Neuronal stem cell (in vitro differentiated cells): ENCODE measurements at regions not wholly inside any gene's neighbourhood (a gene's known extent, or its start where the extent isn't known, plus 50 kb on each side); places are given as distances from the start of the nearest gene placed in this dataset.

ENCODE experiments used
- DNase-seq: peaks from one replicate; pipeline ENCODE4 v3.0.0-alpha.2; 2013; ENCODE audit warnings: low spot score
- H2AFZ ChIP-seq: one replicate; pipeline ENCODE4 v1.6.1; 2013; ENCODE audit warnings: mild to moderate bottlenecking, low read length, inconsistent platforms
- H2AK5ac ChIP-seq: 2 replicates; pipeline ENCODE4 v1.6.1; 2013; ENCODE audit warnings: low read depth, mild to moderate bottlenecking, inconsistent platforms, low read length, moderate library complexity, mixed read lengths
- H2BK120ac ChIP-seq: 2 replicates; pipeline ENCODE4 v1.6.1; 2013; ENCODE audit warnings: low read depth, mild to moderate bottlenecking, inconsistent platforms, low read length, moderate library complexity, mixed read lengths
- H2BK12ac ChIP-seq: one replicate; pipeline ENCODE4 v1.6.1; 2013; ENCODE audit warnings: low read length, inconsistent platforms
- H2BK15ac ChIP-seq: 2 replicates; pipeline ENCODE4 v1.6.1; 2013; ENCODE audit warnings: mild to moderate bottlenecking, low read length, inconsistent platforms, mixed read lengths
- H2BK5ac ChIP-seq: one replicate; pipeline ENCODE4 v1.6.1; 2013; ENCODE audit warnings: inconsistent platforms, mild to moderate bottlenecking, low read length, moderate library complexity
- H3K14ac ChIP-seq: one replicate; pipeline ENCODE4 v1.6.1; 2013; ENCODE audit warnings: low read length, inconsistent platforms
- H3K18ac ChIP-seq: 2 replicates; pipeline ENCODE4 v1.6.1; 2013; ENCODE audit warnings: low read length, inconsistent platforms
- H3K23ac ChIP-seq: 2 replicates; pipeline ENCODE4 v1.6.1; 2013; ENCODE audit warnings: low read depth, mild to moderate bottlenecking, mixed read lengths, low read length, inconsistent platforms; ENCODE audit not compliant: poor library complexity
- H3K27ac ChIP-seq: replicated peaks from 3 replicates; pipeline ENCODE4 v1.5.1; 2013; ENCODE audit warnings: low read length, inconsistent platforms
- H3K27me3 ChIP-seq, 3 experiments: 2 replicates each; pipeline ENCODE4 v1.6.1; 2013; ENCODE audit warnings: low read length in 3 of 3, mild to moderate bottlenecking in 2 of 3, inconsistent platforms in 1 of 3, low read depth in 1 of 3, mixed read lengths in 1 of 3, moderate library complexity in 1 of 3; ENCODE audit not compliant: control insufficient read depth in 3 of 3, insufficient read depth in 3 of 3
- H3K36me3 ChIP-seq, 2 donors: replicated peaks in 1 of 2; 2 replicates each; pipeline ENCODE4 v1.6.1; 2013; ENCODE audit warnings: low read length in 2 of 2; ENCODE audit not compliant: control insufficient read depth in 2 of 2, insufficient read depth in 2 of 2
- H3K4ac ChIP-seq: 2 replicates; pipeline ENCODE4 v1.6.1; 2013; ENCODE audit warnings: inconsistent platforms, mild to moderate bottlenecking, low read length, moderate library complexity
- H3K4me1 ChIP-seq, 2 donors: 1 replicate in 1 of 2; 2 replicates in 1 of 2; pipeline ENCODE4 v1.6.1; 2013; ENCODE audit warnings: low read length in 2 of 2, low read depth in 1 of 2; ENCODE audit not compliant: control insufficient read depth in 2 of 2, insufficient read depth in 1 of 2
- H3K4me2 ChIP-seq: one replicate; pipeline ENCODE4 v1.6.1; 2013; ENCODE audit warnings: mild to moderate bottlenecking, low read length, inconsistent platforms; ENCODE audit not compliant: insufficient read depth, poor library complexity, severe bottlenecking
- H3K4me3 ChIP-seq, 2 donors: 2 replicates each; pipeline ENCODE4 v1.5.1; 2013; ENCODE audit warnings: low read length in 2 of 2, mild to moderate bottlenecking in 2 of 2, inconsistent platforms in 1 of 2, moderate library complexity in 1 of 2
- H3K79me1 ChIP-seq: one replicate; pipeline ENCODE4 v1.6.1; 2013; ENCODE audit warnings: low read depth, mild to moderate bottlenecking, inconsistent platforms, low read length, moderate library complexity
- H3K9ac ChIP-seq: one replicate; pipeline ENCODE4 v1.6.1; 2013; ENCODE audit warnings: mild to moderate bottlenecking, low read depth, low read length, inconsistent platforms; ENCODE audit not compliant: poor library complexity
- H3K9me3 ChIP-seq, 2 donors: replicated peaks in 1 of 2; 2 replicates each; pipeline versions ENCODE3 to v1.6.1; 2013; ENCODE audit warnings: low read length in 2 of 2, mild to moderate bottlenecking in 2 of 2, inconsistent platforms in 1 of 2, low read depth in 1 of 2, mixed read lengths in 1 of 2, moderate library complexity in 1 of 2; ENCODE audit not compliant: control insufficient read depth in 2 of 2, insufficient read depth in 1 of 2
- H4K8ac ChIP-seq: one replicate; pipeline ENCODE4 v1.6.1; 2013; ENCODE audit warnings: low read depth, mild to moderate bottlenecking, inconsistent platforms, low read length, moderate library complexity
- H4K91ac ChIP-seq: one replicate; pipeline ENCODE4 v1.6.1; 2013; ENCODE audit warnings: low read length, low read depth, mild to moderate bottlenecking, inconsistent platforms; ENCODE audit not compliant: poor library complexity
- WGBS, 2 donors: extraction: QIAGEN DNeasy Blood & Tissue Kit; methylation state at CpG; one replicate each; pipeline ENCODE4 v1.1.7; 2013; ENCODE audit warnings: missing lambda C conversion rate in 2 of 2, mixed read lengths in 1 of 2; ENCODE audit not compliant: insufficient read length in 2 of 2, insufficient replicate concordance in 1 of 2; ENCODE audit errors: extremely low coverage in 2 of 2; 5-methylcytosine and 5-hydroxymethylcytosine counted together

- Histone ChIP-seq H3K18ac (no peak overlapping the region), H2BK12ac (no peak overlapping the region), H3K4me1 (no peaks in the 10 kb centered on the region), H3K9me3 (no peaks in the 10 kb centered on the region), H2BK15ac (no peak overlapping the region), H2BK120ac (no peak overlapping the region), H2BK5ac (no peak overlapping the region), H3K79me1 (no peaks in the 10 kb centered on the region), H3K27ac (no peak overlapping the region), H3K14ac (no peak overlapping the region), H4K8ac (no peak overlapping the region), H4K91ac (no peak overlapping the region), H3K36me3 (no peaks in the 10 kb centered on the region), H3K23ac (no peak overlapping the region), H2AFZ (no peak overlapping the region), H3K4me3 (no peak overlapping the region), H3K9ac (no peak overlapping the region), H3K4me2 (no peak overlapping the region), H3K27me3 (no peaks in the 10 kb centered on the region), H2AK5ac (no peak overlapping the region), H3K4ac (no peak overlapping the region)
- DNase-seq, result no peak
- no CpG with 5 or more reads among the region's 2 CpGs for WGBS, 2 donors
Measured at GRCh38 chr4:170770664-170771063, 680.9 kb upstream of the AADAT start.

GRCh38 chr4:170769862-170770261, 680.1 kb upstream of the AADAT start:
- H2BK5ac ChIP-seq, result no peak overlapping the region
- H2BK120ac ChIP-seq, result no peak overlapping the region
- no peaks in the 10 kb centered on the region for H3K27me3 ChIP-seq
- H3K23ac ChIP-seq, result no peak overlapping the region
- H3K4me1 ChIP-seq, result no peaks in the 10 kb centered on the region
- no peak overlapping the region for H3K9ac ChIP-seq
- H3K27ac ChIP-seq, result no peak overlapping the region
- H2AFZ ChIP-seq, result no peak overlapping the region
- WGBS, 2 donors, result no CpG with 5 or more reads among the region's 1 CpG
- no peaks in the 10 kb centered on the region for H3K36me3 ChIP-seq
- no peak overlapping the region for H3K18ac ChIP-seq
- no peak overlapping the region for H3K4ac ChIP-seq
- H3K79me1 ChIP-seq, result no peaks in the 10 kb centered on the region
- no peak overlapping the region for H2AK5ac ChIP-seq
- H3K4me2 ChIP-seq, result no peak overlapping the region
- H2BK12ac ChIP-seq, result no peak overlapping the region
- DNase-seq, result no peak
- H3K9me3 ChIP-seq, result no peaks in the 10 kb centered on the region
- no peak overlapping the region for H4K91ac ChIP-seq
- H4K8ac ChIP-seq, result no peak overlapping the region
- H3K14ac ChIP-seq, result no peak overlapping the region
- no peak overlapping the region for H3K4me3 ChIP-seq
- H2BK15ac ChIP-seq, result no peak overlapping the region

- H3K9me3 ChIP-seq, result no peaks in the 10 kb centered on the region
- H2AFZ ChIP-seq, result no peak overlapping the region
- no peak overlapping the region for H3K4ac ChIP-seq
- H2BK5ac ChIP-seq, result no peak overlapping the region
- no CpG with 5 or more reads among the region's 4 CpGs for WGBS, 2 donors
- H3K27ac ChIP-seq, result no peak overlapping the region
- no peak overlapping the region for H3K23ac ChIP-seq
- H4K91ac ChIP-seq, result no peak overlapping the region
- no peaks in the 10 kb centered on the region for H3K36me3 ChIP-seq
- no peak overlapping the region for H3K14ac ChIP-seq
- H3K18ac ChIP-seq, result no peak overlapping the region
- H3K79me1 ChIP-seq, result no peaks in the 10 kb centered on the region
- no peak overlapping the region for H2BK15ac ChIP-seq
- H3K9ac ChIP-seq, result no peak overlapping the region
- H3K4me1 ChIP-seq, result no peaks in the 10 kb centered on the region
- no peak overlapping the region for H2BK12ac ChIP-seq
- no peaks in the 10 kb centered on the region for H3K27me3 ChIP-seq
- H3K4me3 ChIP-seq, result no peak overlapping the region
- no peak overlapping the region for H2AK5ac ChIP-seq
- no peak overlapping the region for H4K8ac ChIP-seq
- H2BK120ac ChIP-seq, result no peak overlapping the region
- DNase-seq, result no peak
- no peak overlapping the region for H3K4me2 ChIP-seq
Measured at GRCh38 chr4:170758988-170759387, 669.2 kb upstream of the AADAT start.

DNA sequence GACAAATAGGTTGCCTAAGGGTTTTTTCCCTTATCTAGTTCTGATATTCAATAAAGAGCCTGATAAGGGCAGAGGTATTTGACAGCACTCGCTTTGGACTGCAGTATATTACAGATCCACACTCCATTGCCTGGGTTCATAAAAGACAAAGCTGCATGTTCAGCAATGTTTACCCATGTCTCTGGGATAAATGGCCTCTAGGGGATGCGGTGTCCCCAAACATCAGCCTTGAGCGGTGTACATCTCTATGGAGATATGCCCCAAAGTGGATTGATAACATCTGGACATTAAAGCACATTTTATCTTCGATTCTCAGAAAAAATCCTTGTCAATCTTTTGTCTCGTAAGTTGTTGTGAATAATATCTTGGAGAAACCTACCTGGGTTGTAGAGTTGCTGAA, 660.8 kb upstream of the AADAT start:
- H2BK12ac ChIP-seq, result no peak overlapping the region
- no peak overlapping the region for H3K18ac ChIP-seq
- no peaks in the 10 kb centered on the region for H3K27me3 ChIP-seq
- no peak overlapping the region for H3K4ac ChIP-seq
- no peak overlapping the region for H2AFZ ChIP-seq
- no peak overlapping the region for H2BK5ac ChIP-seq
- H3K79me1 ChIP-seq, result no peaks in the 10 kb centered on the region
- no peak overlapping the region for H3K14ac ChIP-seq
- H3K4me2 ChIP-seq, result no peak overlapping the region
- no peak overlapping the region for H2BK15ac ChIP-seq
- H3K9ac ChIP-seq, result no peak overlapping the region
- H4K8ac ChIP-seq, result no peak overlapping the region
- H3K23ac ChIP-seq, result no peak overlapping the region
- H2AK5ac ChIP-seq, result no peak overlapping the region
- no peak overlapping the region for H4K91ac ChIP-seq
- no peaks in the 10 kb centered on the region for H3K4me1 ChIP-seq
- WGBS, 2 donors, result no CpG with 5 or more reads among the region's 5 CpGs
- no peak overlapping the region for H2BK120ac ChIP-seq
- DNase-seq, result no peak
- no peak overlapping the region for H3K4me3 ChIP-seq
- no peaks in the 10 kb centered on the region for H3K9me3 ChIP-seq
- no peak overlapping the region for H3K27ac ChIP-seq
- no peaks in the 10 kb centered on the region for H3K36me3 ChIP-seq
